ENCODE measurements at regions not wholly inside any gene's neighbourhood (a gene's known extent, or its start where the extent isn't known, plus 50 kb on each side); places are given as distances from the start of the nearest gene placed in this dataset.

- DNase-seq (ENCODE audit: low read depth) = no peak
These were observed 185.0 kb downstream of the RFC3 start for GRCh38 chr13:34002924-34003323.

DNA sequence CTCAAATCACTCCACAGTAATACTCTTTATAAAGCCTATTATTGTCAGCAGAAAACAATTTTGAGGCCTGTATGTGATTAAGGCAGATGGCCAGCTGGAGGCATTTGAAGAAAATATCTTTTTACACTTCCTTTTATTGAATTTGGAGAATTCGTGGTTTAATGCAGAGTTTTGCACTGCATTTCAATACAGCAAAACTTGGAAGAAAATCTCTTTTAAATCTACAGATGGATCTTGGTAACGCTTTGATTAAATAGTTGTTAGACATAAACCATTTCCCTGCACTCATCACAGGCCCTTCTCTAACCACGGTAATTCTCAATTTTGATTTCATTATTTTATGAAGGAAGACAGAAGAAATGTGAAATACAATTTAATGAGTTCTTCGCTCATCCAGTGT lies 185.7 kb downstream of the RFC3 start:
- DNase-seq (ENCODE audit: low read depth) = no peak

- DNase-seq (ENCODE audit: low read depth) = no peak
These were observed 186.7 kb downstream of the RFC3 start for GRCh38 chr13:34004676-34005075.

- DNase-seq (ENCODE audit: low read depth) = no peak
These were observed 188.1 kb downstream of the RFC3 start for GRCh38 chr13:34006011-34006410.

- no peak for DNase-seq (ENCODE audit: low read depth)
These were observed 193.7 kb downstream of the RFC3 start for GRCh38 chr13:34011552-34012085.

GRCh38 chr13:34012382-34012781 lies 194.4 kb downstream of the RFC3 start:
- DNase-seq (ENCODE audit: low read depth) = no peak

DNA sequence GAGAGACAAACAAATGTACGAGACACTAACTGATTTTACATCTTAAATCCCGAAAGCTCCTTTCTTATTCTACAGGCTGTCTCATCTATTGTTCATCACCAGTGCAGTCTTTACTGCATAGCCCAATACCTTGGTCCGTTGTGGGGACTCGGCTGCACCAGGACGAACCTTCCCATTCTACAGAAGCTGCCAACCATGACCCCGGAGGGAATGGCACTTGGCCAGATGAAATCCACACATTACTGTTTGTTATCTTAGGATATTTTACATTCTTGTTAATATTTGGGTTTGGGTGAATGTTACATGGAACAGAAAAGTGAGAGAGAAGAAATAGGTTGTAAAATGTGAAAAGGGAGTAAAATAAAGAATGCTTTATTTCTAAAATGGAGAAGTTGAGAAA lies 195.1 kb downstream of the RFC3 start:
- DNase-seq (ENCODE audit: low read depth) = no peak

GRCh38 chr13:34017231-34017630 lies 199.3 kb downstream of the RFC3 start:
- DNase-seq (ENCODE audit: low read depth) = no peak

DNA sequence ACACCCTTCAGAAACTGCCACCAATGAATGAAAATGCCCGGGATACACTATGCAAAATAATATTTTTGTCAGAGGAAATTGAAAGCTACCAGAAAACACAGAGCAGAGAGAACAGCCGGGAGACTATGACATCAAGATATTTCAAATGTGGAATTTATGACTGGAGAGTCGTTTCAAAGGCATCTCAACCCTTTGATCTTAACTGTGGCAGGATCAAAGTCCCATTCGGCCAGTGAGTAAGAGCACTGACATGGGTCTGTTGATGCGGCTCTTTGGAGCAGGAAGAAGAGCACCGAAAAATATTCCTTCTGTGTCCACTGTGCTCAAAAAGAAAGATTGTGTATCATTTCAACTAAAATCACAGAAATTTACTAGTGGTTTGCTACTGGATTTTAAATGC lies 201.9 kb downstream of the RFC3 start:
- DNase-seq (ENCODE audit: low read depth) = no peak

DNA sequence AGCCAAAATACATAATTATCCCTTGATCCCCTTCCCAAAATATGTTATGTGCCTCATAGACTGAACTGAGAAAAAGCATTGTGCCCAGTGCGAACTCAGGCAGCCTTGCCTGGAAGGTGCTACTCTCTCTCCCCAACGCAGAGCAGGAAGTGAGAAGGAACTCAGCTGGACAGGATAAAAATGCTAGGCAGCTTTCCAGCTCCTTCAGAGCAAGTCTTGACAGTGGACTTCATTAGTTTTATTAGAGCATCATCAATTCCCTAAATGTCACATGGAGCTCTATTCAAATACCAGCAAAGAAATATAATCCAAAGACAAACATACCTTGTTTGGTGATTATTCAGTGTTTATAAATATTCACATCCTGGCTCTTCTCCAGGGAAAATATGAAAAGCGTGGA lies 202.4 kb downstream of the RFC3 start:
- no peak for DNase-seq (ENCODE audit: low read depth)

DNA sequence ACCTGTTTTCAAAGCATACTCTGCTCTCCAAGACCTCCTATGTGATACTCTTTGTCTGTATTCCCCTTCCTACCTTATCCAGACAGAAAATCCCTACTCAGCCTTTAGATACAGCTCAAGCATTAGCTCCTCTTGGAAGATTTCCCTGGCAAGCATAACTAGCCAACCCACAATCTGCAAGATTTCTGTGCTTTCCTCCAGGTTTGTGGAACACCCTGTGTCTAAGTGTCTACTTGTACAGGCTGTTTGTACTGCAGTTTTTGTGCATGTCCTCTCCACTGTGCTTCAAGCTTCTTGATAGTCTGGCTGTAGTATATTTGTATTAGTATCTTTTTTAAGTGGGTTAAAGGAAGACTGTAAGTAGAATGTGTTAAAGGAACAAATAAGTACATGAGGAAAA lies 203.7 kb downstream of the RFC3 start:
- no peak for DNase-seq (ENCODE audit: low read depth)

DNA sequence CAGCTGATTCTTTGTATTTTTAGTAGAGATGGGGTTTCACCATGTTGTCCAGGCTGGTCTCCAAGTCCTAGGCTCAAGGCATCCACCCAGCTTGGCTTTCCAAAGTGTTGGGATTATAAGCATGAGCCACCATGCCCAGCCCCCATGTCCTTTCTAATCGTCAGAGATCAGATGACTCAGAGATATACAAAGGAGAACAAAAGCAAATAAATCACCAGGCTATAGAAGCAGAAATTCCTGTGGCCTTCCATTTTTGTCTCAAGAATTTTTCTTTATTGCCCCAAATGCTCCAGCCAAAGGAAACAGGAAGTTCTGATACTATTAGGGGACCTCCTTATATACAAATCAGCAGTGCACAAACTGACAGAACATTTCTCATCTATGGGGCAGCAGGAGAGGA lies 207.8 kb downstream of the RFC3 start:
- DNase-seq (ENCODE audit: low read depth) = no peak

- no peak for DNase-seq (ENCODE audit: low read depth)
These were observed 208.4 kb downstream of the RFC3 start for GRCh38 chr13:34026308-34026707.

DNA sequence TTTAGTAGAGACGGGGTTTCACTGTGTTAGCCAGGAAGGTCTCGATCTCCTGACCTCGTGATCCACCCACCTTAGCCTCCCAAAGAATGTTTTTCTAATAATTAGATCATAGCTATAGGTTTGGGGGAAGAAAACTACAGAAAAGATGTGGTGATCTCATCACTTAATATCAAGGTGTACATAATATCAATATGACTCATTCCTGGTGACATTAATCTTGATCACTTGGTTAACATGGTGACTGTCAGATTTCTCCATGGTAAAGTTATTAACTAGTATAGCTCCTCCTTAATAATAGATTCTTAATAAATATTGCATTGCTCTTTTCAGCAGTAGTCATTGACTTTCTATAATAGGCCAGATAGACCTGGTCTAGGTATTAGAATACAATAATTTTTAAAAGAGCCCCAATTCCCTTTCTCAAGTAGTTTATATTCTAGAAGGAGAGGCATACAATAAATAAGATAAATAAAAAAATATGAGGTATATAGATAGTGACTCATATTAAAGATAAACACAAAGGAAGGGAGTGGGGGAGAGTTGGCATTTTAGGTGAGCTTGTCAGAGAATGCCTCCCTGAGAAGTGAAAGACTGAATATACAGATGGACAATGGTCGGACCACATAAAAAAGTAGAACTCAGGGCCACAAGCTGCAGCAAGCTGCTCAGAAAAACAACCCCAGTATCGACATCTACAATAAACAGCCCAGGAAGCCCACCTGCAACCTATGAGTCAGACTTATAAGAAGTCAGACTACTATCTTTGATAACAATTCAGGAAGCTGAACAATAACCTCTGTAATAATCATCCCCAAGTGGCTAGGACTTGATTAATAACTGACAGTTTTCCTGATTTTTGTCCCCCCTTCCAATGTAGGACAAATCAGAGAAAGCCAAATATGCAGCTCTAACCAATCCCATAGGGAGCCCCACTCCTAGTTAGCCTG lies 210.8 kb downstream of the RFC3 start:
- DNase-seq (ENCODE audit: low read depth) = no peak

GRCh38 chr13:34030782-34031181 lies 212.8 kb downstream of the RFC3 start:
- no peak for DNase-seq (ENCODE audit: low read depth)

DNA sequence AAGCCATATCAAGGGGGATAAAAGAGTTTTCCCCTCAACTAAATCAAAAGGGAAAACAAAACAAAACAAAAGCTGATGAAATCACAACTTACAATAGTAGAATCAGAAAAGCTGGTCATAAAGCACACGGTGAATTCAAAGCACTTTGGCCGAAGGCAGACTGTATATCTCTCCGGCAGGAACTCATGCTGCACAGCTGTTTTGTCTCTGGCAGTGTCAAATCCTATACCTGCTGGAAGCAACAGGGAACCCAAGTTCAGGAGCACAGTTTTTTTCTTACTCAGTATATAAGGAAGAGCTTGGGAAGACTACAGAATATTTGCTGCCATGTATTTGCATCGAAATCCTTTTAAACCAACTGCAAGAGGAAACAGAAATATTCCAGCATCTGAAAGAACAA lies 213.7 kb downstream of the RFC3 start:
- no peak for DNase-seq (ENCODE audit: low read depth)

GRCh38 chr13:34034411-34034810 lies 216.5 kb downstream of the RFC3 start:
- DNase-seq (ENCODE audit: low read depth) = no peak

DNA sequence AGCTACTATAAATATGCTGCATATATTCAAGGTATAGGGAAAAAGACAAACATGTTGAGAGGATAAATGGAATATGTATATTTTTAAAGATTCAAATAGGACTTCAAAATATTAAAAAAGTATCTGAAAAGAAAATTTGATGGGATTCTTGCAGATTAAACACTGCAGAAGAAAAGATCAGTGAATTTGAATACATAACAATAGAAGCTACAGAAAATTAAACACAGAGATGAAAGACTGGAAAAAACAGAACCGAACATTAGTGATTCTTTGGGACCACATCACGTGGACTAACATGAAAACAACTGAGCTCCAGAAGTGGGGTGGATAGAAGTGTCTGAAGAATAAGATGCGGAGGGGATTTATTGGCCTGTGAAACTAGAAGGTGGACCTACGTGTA lies 217.2 kb downstream of the RFC3 start:
- DNase-seq (ENCODE audit: low read depth) = no peak

DNA sequence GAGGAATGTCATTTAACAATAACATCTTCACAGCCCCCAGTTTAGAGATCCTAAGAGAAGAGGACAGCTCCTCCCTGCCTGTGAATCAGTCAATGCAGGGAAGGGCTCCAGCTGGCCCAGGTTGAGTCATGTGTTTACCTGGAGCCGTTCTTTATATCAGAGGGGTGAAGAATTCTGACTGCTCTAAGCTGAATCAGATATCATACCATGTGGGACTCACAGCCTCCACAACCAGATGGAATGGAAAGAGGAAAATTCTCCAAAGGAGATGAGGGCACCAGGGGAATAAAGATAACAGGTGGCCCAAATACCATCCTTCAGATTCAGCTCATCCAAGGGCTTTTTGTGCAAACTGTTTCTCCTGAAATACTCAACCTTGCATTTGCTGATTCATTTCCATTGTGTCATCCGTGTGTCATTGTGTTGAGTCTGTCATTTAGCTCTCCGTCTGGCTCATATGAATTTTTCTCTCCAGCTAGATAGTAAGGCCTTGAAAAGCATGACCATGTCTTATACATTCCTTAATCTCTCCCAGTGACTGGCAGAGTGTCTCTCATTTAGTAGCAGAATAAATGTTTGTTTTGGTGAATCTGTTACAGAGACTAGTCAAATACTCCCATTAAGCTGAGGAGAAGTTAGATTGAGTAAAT lies 217.9 kb downstream of the RFC3 start:
- DNase-seq (ENCODE audit: low read depth) = no peak

DNA sequence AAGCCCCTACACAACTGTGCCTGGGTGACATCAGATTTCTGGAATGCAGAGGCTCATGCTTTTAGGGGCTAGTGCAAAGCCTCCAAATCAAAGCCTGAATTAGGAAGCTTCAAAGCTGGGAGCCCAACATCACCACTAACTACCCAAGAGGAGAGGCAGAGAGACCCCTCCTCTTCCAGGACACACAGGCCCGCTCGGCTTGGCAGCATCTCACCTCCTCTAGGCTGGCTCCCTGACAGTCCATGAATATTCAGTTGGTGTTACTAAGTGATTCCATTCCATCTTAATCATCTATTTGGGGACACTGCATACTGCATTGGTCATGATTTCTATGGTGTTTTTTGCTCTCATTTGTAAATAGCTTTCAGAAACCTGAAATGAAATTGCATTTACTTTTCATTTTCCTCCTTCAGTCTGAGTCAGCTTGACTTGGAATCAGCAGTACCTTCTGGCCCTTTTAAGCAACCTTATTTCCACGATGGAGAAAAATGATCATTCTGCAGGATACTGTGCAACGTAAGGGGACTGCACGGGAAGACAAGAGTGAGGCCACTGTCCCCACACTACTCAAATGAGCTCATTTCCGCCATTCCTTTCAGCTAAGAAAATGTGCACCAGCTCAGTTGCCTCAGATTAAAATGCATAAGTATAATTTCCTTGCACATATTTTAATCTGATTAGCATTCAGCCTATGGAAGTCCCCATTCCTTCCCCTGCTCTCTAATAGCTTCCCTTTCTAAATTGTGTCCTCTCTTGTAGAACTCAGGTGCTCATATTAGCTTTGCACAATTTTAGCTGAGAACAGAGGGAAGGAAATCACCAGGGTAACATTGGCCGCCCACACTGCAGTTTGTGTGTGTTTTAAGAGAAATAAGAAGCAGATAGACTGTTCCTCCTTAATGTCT lies 219.9 kb downstream of the RFC3 start:
- DNase-seq (ENCODE audit: low read depth) = no peak

DNA sequence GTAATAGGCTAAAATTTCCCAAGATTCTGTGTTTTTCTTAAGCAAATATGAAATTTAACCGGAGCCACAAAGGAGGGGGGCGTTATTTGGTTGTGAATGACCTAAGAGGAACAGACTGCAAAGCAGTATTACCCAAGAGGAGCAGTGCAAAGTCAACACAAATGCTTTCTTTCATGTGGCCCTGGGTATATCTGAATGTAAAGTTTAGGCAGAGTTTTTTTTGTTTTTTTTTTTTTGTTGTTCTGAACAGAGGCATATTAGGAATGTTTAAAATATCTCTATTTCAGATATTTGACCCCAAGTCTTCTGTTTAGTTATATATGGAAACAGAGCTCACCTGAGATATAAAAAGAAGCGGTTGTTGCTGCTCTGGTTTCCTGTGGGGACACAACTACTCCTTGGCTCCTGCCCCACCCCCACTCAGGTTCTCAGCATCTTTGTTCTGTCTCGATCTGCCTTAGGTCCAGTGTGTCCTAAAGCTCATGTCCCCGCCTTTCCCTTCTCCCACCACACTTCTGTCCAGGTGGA lies 220.7 kb downstream of the RFC3 start:
- no peak for DNase-seq (ENCODE audit: low read depth)

DNA sequence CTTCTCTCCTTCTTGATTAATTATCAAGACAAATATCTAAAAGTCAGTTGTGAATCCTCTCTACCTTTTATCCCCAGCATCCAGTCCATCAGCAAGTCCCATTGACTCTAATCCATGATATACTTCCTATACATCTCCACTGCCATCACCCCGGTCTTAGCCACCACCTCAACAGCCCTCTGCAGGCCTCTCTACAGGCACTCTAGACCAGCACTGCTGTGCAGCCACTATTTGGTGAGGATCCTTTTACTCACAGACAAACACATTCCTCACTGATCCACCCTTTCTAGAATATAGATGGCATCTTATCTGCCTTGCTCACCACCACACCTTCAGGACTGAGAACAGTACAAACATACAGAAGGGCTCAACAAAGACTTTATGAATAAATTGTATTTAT lies 221.7 kb downstream of the RFC3 start:
- DNase-seq (ENCODE audit: low read depth) = no peak
